Fibroblast of peridontal ligament (primary cell): ENCODE measurements at regions not wholly inside any gene's neighbourhood (a gene's known extent, or its start where the extent isn't known, plus 50 kb on each side); places are given as distances from the start of the nearest gene placed in this dataset.

Experiments
- DNase-seq: peaks from one replicate; pipeline ENCODE4 v3.0.0-alpha.2; 2010; ENCODE audit errors: extremely low read depth

DNA sequence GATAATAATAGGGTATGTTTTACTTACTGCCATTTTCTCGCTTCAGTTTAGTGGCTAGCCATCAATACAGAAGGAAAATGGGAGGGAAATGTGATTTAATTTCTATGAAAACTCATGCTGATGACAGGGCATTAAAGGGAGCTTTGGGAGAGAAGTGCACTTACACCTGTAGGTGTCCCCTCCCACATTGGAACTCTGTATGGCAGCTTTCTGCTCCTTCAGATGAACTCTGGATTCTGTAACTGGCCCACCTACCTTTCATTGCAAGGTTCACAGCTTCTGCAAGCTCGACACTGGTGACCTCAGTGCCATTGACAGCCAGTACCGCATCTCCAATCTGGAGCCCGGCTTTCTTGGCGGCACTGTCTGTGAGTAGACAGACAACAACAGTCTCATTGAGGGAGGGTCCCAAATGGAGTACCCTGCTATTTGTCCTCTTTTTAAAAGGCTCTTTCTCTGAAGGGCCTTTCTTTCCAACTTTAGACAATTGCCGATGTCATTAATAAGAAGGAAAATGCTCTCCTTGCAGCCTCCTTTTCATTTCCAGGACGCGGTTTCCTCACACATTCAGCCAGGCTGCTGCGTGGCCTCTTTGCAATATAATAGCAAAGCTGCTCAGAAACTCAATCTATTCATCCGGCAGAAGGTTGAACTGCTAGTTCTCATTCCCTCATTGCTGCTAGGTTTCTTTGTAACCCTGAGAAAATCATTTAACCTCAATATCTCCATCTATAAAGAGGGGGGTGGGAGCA lies 63.6 kb downstream of the NUDT12 start:
- no peak for DNase-seq

DNA sequence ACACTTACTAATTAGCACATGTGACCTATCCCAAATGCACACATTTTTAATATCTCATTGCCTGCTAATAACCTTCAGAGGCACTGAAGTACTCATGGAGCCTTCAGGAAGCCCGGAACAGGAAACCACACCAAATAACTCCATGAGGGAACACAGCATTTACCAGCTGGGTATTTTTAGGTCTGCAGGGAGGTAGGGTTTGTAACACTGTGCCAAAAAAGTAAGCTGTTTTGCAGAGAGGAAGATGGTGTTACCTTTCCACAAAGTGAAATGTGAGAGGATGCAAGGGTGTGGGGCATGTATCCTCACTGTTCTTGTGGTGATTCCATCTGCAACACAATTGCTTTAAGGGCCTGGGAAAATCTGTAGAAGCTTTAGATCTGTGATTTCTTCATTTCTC lies 64.4 kb downstream of the NUDT12 start:
- DNase-seq, result no peak

DNA sequence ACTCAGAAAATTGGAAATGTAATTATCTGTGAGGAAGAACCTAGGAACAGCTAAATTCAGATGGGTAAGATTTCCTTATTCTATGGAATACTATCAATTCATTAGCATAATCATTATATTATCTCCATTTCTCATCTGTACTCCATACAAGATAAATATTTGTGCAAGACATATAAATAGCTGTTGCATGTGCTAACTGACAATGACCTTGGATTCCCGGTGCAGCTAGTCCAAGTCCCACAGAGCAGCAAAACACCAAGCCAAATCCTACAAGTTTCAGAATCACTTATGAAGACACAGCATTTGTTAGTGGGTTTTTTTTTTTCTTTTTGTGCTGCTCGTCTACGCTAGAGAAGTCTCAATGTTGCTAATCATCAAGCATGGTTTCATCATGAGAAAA lies 64.8 kb downstream of the NUDT12 start:
- DNase-seq, result no peak

DNA sequence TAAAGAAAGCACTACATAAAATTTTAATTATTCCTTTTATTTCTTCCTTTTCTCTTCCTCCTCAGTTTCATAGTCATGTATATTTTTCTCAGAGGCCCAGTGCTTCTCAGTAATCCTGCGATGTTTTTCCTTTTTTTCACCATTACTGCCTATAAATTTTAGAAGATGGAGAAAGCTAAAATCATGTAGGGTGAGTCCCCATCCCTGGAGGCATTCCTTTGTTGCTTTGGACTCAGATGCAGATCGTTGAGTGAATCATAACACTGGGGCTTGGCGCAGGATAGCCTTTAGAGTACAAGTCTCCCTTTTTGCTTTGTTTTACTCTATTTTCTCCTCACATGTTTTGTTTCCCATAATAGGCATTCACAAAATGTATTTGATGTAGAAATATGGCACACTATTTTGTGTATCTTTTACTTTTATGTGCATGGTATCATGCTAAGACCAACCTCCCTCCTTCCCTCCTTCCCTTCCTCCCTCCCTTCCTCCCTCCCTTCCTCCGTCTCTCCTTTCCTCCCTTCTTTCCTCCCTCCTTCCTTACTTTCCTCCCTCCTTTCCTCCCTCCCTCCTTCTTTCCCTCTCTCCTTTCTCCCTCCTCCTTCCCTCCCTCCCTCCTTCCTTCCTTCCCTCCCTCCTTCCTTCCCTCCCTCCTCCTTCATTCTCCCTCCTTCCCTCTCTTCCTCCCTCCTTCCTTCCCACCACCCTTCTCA lies 72.4 kb downstream of the NUDT12 start:
- DNase-seq, result peak; percentile 31

DNA sequence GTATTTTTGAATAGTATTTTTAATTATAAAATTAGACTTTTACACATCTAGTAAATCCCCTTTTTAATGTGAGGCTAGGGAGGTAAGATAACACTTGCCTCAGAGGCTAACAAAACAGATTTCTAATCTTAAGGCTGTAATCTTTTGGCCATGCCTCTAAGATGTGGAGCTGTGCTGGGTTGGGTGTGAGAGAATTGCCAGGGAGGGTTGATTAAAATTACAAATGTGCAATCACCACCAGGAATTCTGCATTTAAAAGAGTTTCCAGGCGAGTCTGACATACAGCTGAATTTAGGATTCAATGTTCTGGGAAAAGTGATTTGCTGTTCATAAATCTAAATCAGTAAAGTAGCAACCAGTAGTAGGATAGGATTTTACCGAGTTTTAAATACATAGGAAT lies 73.3 kb downstream of the NUDT12 start:
- no peak for DNase-seq

DNA sequence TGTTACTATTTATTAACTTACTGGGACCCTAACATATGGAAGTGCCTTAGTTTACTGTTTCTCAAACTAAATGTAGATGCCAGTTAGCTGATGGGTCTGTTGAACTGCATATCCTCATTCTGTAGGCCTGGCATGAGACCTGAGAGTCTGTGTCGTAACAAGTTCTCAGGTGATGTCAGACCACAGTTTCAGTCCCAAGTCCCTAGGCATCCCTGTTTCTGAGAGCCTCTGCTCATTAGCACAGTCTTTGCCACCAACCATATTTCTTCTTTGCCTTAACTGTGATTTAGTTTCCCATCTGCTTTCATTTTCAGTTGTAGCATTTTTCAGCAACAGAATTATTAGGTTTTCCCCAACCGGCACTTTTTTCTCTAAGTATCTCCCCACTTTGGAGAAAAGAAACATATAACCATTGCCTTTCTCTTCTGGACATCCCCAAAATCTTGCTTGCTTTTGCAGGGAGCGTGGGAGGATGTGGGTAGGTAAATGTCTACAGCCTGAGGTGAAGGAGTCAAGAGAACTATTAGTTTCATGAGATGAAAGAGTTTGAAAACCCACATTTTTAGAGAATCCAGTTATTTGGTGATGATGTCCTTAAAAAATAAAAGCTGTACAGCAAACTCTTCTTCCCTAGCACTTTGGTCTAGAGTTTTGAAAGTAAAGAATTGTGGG lies 74.6 kb downstream of the NUDT12 start:
- DNase-seq, result no peak

DNA sequence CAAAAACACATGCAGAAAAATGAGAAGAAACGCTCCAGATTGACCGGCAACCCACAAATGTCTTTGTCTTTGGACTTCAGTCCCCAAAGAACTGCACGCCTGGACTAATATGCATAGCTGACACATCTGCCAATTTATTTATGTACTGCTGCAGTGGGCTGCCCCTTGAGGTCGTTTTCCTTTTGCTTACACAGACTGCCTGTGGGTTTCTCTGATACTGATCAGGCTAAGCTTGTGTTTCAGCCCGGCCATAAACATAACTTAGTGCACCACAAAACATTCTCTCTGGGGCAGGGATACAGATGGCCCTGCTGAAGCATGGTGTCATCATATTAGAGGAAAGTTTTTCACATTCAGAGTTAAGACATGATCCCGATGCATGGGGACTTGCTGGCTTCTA lies 75.4 kb downstream of the NUDT12 start:
- peak; percentile 54 for DNase-seq

DNA sequence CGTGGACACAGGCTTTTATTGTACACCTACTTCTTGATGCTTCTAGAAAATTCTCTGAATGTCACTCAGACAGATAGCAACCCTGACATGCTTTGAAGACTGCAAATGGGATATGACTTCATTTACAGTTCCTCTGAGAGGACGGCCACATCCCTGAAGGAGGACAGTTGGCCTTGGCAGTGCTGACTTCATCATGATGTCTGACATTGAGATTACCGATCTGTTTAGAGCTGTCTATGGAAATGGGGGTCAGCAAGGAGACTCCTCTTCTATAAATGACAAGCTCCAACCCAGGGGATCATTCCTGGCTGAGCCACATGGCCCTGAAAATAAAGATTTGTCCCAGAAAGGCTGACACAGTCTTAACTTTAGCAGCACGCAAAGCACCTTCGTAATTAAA lies 75.8 kb downstream of the NUDT12 start:
- DNase-seq, result no peak

DNA sequence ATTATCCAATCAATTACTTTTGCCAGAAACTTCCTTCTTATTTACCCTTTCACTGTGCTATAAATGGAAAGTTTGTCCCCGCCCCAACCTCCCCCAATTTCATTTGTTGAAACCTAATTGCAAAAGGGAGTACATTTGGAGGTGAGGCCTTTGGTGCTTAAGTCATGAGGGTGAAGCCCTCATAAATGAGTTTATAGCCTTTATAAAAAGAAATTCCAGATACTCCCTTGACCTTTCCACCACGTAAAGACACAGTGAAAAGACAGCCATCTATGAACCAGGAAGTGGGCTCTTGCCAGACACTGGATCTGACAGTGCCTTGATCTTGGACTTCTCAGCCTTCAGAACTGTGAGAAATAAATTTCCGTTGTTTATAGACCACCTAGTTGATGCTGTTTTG lies 82.3 kb downstream of the NUDT12 start:
- no peak for DNase-seq

DNA sequence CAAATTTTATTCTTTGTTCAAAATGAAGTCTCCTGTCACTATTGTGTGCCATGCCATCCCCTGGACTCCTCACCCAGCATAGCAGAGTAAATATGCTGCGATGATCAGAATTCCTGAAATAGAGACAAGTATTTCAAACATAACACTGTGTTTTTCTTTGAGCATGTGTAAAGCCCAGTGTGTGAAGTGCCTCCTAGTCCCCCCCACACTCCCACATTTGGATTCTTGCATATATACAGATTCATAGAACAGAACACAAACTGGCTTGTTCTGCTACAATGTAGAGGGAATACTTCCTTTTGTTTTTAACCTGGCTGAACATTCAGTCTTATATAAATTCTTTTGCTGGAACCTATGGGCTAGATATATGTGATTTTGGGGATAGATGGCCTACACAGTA lies 84.9 kb downstream of the NUDT12 start:
- DNase-seq, result no peak

DNA sequence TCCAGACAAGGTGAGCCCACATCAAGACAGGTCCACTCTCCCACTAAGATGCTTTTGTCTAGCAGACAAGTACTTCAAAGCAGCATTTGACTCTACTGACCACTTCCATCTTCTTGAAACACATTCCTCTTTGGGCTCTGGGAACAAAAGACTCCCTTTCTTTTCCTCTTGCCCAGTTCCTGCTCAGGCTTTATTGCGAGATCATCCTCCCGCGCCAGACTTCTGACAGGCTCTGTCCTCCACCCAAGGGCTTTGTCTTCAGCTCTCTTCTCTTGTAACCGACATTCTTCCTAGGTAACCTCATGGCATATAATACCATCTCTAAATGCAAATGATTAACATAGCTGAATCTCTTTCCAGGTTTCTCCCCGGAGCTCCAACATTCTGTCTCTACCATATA lies 85.8 kb downstream of the NUDT12 start:
- no peak for DNase-seq

DNA sequence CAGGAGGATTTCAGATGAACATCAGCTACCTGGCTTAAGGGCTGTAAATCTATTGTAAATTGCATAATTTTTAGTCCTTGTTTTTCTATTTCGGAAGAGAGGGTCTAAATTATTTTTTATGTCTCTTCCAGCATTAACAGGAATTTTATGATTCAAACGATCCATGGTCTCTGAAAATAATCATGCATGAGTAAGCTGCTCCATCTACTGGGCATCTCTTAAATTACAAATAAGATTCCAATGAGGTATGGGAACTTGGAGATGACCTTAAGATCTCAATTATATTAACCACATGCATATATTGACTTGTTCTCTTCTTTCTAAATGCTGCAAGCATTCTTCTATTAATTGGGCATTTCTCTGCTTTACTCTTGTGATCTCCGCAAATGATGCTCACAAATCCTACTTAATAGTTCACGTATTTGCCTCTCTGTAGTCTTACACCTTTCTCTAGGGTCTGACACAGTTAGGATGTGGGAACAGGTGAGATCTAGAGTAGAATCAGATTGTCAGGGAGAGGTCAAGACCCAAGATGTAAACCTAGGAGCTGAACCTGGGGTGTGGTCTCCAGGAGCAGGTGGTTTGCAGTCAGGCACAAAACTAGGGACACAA lies 86.9 kb downstream of the NUDT12 start:
- DNase-seq, result peak; percentile 79

DNA sequence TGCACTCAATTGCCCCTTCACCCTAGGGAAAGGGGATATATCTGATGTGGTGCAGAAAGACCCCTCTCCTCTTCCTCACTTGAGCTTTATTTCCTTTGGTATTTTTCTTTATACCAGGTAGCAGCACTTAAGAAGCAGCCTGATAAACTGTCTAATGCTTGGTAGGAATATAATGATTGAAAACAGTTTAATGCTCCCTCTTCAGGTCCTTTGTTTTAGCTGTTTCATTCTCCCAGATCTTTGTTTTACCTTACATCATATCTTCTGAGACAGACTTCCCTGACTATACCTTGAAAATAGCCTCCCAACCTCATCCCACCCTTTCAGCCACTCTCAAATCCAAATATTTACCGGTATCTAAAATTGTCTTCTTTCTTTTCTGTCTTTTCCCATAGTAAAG lies 87.9 kb downstream of the NUDT12 start:
- DNase-seq, result peak; percentile 21

DNA sequence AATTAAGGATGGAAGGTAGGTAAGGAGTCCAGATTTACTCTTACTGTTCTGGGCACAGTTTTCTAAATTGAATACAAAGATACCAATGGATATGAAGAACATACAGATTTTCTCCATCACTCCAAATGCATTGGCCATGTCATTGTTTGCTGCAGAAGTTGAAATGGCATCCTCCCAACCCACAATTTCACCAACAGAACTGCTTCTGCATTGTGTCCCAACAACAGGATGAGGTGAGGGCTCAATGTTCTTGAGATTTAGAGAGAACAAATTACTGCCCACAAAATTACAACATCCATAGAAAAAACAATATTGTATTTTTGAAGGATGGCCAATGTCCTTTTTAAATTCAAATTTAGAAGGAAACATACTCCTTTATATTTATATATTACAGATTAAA lies 88.9 kb downstream of the NUDT12 start:
- DNase-seq, result peak; percentile 41

DNA sequence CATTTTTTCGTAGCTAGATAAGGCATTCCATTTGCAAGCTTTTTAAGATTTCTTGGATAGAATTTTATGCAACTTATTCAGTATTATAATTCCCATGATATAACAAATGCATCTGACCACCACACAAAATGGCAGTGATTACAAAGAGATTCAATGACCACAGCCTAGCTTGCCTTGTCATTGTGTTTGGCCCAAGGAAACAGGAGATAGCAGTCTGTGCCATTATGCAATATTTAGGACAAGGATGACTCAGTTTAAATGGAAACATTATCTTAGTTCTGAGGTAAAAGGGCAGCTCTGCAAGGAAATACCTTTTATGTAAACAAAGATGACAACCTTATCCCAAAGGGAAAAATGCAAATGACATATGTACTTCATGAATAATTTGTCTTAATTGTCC lies 89.8 kb downstream of the NUDT12 start:
- peak; percentile 57 for DNase-seq

DNA sequence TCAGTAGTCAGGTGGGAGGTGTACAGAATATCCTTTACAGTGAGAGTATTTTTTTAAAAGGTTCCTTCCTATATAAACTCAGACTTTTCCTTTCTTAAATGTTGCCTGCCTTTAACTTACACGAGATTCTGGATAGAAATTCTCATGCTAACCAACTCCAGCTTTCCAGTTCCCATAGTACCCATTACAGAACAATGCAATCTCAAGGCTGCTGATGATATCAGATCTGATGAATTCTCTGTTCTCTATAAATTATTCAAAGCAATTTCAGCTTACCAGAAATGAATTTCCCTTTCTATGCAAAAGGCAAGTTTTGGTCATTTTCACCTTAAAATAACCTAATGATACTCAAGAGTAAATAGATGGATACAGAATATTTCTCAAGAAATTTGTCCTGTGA lies 90.3 kb downstream of the NUDT12 start:
- DNase-seq, result peak; percentile 35

DNA sequence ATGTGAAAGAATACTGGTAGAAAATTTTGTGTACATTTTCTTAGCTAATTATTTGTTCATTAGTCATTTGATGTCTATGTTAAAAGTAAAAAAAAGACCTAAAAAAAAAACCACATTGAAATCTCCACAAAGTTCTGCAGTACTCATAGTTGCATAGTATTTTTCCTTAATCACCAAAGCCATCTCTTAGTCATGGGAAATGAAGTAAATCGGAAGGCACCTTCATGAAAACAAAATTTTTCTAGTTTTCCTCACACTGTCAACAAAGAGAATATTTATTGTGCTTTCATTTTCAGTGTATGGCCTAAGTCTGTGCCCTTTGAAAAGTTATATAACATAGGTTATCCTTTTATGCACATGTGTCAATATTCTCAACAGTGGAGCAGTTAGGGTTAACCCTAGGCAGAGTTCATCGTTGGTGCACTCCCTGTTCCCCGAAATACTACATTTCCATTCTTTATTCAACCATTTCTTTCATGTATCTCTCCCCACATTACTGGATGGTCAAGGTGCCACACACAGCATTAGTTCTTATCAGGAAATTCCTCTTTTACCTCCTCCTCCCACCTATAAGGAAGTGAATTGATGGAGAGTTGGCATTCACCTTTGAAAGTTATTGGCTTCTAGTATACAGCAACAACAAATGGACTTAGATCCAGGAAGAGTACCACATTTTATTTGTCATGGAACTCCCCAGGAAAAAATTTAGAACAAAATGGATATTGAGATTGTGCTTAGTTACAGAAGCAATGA lies 93.1 kb downstream of the NUDT12 start:
- DNase-seq, result no peak

DNA sequence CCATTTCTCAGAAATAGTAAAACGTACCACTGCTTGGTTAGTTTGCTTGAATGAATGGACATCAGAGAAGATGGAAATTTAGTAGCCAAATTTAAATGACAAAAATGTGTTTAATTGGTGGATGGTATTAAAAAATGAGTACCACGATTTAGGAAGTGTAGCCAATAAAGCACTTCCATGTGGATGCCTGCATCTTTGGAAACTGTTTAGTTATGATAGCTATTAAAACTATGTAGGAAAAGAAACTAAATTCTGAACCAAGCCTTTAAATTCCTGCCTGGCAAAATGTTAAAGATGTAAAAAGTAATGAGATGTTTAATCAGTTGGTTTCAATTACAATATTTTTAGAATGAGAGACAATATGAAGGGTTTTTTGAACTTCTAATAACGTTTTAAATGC lies 94.8 kb downstream of the NUDT12 start:
- peak; percentile 35 for DNase-seq

DNA sequence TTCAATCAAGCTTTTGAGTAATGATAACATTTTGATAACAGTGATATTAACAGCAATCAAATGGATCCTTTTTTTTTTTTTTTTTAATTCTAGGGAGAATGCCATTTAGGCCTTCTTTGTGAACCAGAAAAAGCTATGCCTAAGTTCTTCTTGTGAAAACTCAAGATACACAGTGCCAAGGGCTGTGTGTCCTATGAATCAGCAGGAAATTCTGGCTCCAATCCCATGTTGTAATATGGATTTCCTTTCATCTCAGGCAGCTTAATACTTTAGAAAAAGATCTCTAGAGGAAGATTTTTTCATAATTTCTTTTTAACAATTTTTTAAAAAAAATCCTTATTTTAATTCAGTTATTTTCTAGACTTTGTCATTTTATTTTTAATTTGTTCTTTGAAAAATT lies 96.1 kb downstream of the NUDT12 start:
- DNase-seq, result peak; percentile 76

DNA sequence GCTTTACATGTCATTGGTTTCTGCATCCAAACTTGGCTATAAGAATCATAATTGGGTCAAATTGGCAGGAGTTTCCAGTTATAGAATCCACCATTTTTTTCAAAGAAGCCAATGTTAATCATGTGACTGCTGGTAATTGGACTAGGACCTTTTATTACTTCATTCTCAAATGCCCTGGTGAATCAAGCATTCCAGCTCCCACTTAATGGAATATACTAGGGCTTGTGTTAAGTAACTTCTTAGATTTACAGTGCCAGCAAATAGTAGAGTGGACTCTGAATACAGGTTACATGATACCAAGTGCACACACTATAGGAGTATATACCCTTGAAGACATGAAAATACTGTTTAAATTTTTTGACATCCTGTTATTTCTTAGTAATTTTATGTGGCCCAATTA lies 96.7 kb downstream of the NUDT12 start:
- DNase-seq, result peak; percentile 52

DNA sequence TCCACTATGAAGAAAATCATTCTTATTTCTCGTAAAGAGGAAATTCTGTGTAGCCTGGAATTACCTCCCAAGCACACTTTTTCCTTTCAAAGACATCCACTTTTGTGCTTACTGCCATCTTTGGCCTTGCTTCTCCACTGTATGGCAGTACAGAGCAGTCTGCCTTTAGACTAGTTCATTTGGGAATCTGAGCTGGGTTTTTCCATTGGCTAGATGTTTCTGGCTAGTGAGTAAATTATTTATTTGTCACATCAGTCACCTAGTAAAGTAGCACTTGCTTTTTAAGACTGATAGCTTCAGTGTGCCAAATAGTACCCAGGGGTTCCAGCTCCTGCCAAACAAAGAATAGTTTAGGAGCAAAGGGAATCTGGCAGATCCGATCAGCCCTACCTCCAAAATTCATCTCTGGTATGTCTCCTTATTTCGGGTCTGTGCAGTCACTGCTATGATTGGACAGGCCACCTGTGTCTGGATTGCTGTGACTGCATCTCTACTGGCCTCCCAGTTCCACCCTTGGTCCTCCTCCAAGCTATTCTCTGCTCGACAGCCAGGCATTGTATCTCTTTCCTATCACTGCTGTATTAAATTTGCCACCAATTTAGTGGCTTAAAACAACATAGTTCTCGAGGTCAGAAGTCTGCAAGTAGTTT lies 97.6 kb downstream of the NUDT12 start:
- peak; percentile 17 for DNase-seq
